NB4 (cell line): ENCODE measurements at regions not wholly inside any gene's neighbourhood (a gene's known extent, or its start where the extent isn't known, plus 50 kb on each side); places are given as distances from the start of the nearest gene placed in this dataset.

Source experiments
- POLR2A ChIP-seq: IDR thresholded peaks from 2 replicates; pipeline ENCODE4 v1.6.1; 2011; ENCODE audit warnings: mild to moderate bottlenecking; ENCODE audit not compliant: insufficient read length; ENCODE audit errors: extremely low read depth
- TF ChIP-seq, protein P1 (sequence below): IDR thresholded peaks from one replicate; pipeline ENCODE4 v1.5.1; 2012; ENCODE audit warnings: low read depth, low read length

- TF ChIP-seq, protein P1, sequence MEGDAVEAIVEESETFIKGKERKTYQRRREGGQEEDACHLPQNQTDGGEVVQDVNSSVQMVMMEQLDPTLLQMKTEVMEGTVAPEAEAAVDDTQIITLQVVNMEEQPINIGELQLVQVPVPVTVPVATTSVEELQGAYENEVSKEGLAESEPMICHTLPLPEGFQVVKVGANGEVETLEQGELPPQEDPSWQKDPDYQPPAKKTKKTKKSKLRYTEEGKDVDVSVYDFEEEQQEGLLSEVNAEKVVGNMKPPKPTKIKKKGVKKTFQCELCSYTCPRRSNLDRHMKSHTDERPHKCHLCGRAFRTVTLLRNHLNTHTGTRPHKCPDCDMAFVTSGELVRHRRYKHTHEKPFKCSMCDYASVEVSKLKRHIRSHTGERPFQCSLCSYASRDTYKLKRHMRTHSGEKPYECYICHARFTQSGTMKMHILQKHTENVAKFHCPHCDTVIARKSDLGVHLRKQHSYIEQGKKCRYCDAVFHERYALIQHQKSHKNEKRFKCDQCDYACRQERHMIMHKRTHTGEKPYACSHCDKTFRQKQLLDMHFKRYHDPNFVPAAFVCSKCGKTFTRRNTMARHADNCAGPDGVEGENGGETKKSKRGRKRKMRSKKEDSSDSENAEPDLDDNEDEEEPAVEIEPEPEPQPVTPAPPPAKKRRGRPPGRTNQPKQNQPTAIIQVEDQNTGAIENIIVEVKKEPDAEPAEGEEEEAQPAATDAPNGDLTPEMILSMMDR, result no peak
- TF ChIP-seq POLR2A, result no peak
These were observed 335.8 kb upstream of the DAB2 start for GRCh38 chr5:39760385-39761198.
